ENCODE measurements at regions not wholly inside any gene's neighbourhood (a gene's known extent, or its start where the extent isn't known, plus 50 kb on each side); places are given as distances from the start of the nearest gene placed in this dataset.

DNA sequence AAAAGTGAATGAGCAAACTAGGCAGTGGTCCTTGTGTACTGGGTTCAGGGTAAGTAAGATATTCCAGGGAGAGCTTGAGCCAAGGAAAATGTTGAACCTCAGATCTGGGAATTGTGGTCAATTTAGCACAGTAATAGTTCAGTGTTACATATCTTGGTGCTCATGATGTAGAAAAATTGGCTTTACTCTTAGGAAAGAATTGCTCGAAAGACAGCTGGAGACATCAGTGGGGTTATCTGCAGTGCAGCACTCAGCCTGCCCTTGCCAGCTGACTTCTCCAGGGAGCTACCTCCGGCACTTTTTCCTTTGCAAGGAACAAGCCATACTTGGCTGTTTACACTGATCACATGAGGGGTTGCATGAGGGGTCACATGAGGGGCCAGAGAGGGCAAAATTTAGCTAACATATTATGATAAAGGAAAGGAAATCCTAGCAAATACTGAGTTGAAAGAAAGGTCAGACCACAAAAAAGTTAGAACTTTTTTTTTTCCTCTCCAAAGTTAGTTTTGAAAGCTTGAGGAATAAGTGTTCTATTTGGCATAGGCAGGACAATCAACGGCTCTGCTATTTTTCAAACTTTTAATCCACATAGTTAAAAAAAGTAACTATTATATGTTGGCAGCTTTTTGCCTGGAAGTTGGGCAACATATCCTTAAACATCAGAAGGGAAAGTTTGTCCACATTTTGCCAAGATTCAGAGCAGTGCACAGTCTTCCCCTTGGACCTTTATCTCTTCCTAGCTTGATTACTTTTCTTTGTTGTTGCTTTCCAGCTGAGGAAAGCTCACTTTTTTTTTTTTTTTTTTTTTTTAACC is 92.4 kb downstream of the COL6A6 start:
- no peak for DNase-seq
- no peaks in the 10 kb centered on the region for H3K36me3 ChIP-seq (replicated peaks)
- in situ Hi-C loops (cut with HindIII; ENCODE audit: low pct_ligation_motif_present, low sequenced_read_pairs) = no loop called here
- TF ChIP-seq, protein P1, sequence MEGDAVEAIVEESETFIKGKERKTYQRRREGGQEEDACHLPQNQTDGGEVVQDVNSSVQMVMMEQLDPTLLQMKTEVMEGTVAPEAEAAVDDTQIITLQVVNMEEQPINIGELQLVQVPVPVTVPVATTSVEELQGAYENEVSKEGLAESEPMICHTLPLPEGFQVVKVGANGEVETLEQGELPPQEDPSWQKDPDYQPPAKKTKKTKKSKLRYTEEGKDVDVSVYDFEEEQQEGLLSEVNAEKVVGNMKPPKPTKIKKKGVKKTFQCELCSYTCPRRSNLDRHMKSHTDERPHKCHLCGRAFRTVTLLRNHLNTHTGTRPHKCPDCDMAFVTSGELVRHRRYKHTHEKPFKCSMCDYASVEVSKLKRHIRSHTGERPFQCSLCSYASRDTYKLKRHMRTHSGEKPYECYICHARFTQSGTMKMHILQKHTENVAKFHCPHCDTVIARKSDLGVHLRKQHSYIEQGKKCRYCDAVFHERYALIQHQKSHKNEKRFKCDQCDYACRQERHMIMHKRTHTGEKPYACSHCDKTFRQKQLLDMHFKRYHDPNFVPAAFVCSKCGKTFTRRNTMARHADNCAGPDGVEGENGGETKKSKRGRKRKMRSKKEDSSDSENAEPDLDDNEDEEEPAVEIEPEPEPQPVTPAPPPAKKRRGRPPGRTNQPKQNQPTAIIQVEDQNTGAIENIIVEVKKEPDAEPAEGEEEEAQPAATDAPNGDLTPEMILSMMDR (IDR thresholded peaks at IDR 0.05; ENCODE audit: low read depth, low read length, missing control alignments) = no peak
- no peaks in the 10 kb centered on the region for H3K27me3 ChIP-seq (replicated peaks)
- no peak overlapping the region for H3K27ac ChIP-seq
- no peak overlapping the region for H3K4me3 ChIP-seq (ENCODE audit: low read depth, low read length)

- no peak for DNase-seq
- H3K4me3 ChIP-seq (ENCODE audit: low read depth, low read length) = no peak overlapping the region
- TF ChIP-seq, protein P1 (IDR thresholded peaks at IDR 0.05; ENCODE audit: low read depth, low read length, missing control alignments) = no peak
- no peaks in the 10 kb centered on the region for H3K27me3 ChIP-seq (replicated peaks)
- H3K36me3 ChIP-seq (replicated peaks) = no peaks in the 10 kb centered on the region
- in situ Hi-C loops (cut with HindIII; ENCODE audit: low pct_ligation_motif_present, low sequenced_read_pairs) = no loop called here
- H3K27ac ChIP-seq = no peak overlapping the region
These were observed 102.2 kb downstream of the COL6A6 start for GRCh38 chr3:130619196-130619595.

DNA sequence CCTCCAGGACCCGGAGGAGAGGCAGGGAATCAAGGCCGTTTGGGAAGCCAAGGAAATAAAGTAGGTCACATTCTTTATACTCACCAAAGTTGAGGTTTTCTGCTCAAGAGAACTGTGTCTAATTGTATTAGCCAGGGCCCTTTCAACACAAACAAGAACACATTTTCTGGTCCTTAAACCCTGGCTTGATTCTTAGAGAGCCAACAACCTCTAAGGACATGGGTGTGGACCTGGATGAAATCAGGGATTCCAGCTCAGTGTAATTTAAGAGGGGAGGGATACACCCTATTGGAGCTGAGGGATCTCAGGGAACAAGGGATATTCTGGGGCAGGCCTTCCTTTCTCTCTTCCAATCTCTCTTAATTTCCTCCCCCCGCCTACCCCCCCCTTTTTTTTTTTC is 104.8 kb downstream of the COL6A6 start:
- H3K27ac ChIP-seq = no peak overlapping the region
- H3K4me3 ChIP-seq (ENCODE audit: low read depth, low read length) = no peak overlapping the region
- H3K36me3 ChIP-seq (replicated peaks) = no peaks in the 10 kb centered on the region
- no peaks in the 10 kb centered on the region for H3K27me3 ChIP-seq (replicated peaks)
- no peak for DNase-seq
- TF ChIP-seq, protein P1 (IDR thresholded peaks at IDR 0.05; ENCODE audit: low read depth, low read length, missing control alignments) = no peak
- in situ Hi-C loops (cut with HindIII; ENCODE audit: low pct_ligation_motif_present, low sequenced_read_pairs) = no loop called here

- no peaks in the 10 kb centered on the region for H3K27me3 ChIP-seq (replicated peaks)
- TF ChIP-seq, protein P1 (IDR thresholded peaks at IDR 0.05; ENCODE audit: low read depth, low read length, missing control alignments) = no peak
- in situ Hi-C loops (cut with HindIII; ENCODE audit: low pct_ligation_motif_present, low sequenced_read_pairs) = no loop called here
- H3K4me3 ChIP-seq (ENCODE audit: low read depth, low read length) = no peak overlapping the region
- H3K36me3 ChIP-seq (replicated peaks) = no peaks in the 10 kb centered on the region
- no peak for DNase-seq
- H3K27ac ChIP-seq = no peak overlapping the region
These were observed 109.1 kb downstream of the COL6A6 start for GRCh38 chr3:130626049-130626448.

DNA sequence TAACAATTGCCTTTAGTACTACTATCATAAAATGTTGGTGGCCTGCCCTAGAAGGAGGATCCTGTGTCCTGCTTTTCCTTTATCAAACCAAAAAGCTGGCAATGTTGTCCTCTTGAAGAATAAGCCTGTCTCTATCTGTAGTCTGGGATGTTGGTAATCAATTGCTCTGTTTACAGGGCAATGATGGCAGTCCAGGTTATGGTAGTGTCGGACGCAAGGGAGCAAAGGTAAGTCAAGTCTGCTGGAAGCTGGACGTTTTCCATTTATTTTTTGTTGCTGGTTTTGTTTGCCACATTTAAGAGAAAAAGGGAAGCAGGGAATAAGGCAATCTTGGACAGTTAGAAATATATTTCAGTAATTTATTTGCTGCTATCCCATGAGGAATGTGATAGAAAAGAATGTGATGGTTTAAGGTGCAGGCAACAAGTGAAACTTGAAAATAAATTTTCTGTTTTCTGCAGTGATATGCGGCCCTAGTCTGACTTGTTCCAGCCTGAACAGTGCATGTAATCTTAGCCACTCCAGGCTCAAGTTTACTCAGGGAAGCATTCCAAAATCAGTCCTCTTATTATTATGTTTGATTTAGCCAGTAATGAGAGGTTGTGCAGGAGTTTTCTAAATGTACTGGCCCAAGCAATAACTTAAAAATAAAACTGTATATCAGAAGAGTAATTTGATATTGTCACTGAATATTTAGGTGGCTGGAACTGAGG is 110.3 kb downstream of the COL6A6 start:
- TF ChIP-seq, protein P1 (IDR thresholded peaks at IDR 0.05; ENCODE audit: low read depth, low read length, missing control alignments) = no peak
- in situ Hi-C loops (cut with HindIII; ENCODE audit: low pct_ligation_motif_present, low sequenced_read_pairs) = no loop called here

More for the DNA sequence above, 110.3 kb downstream of the COL6A6 start:
- Histone ChIP-seq H3K4me3 (ENCODE audit: low read depth, low read length) (no peak overlapping the region), H3K36me3 (replicated peaks) (no peaks in the 10 kb centered on the region), H3K27ac (no peak overlapping the region), H3K27me3 (replicated peaks) (no peaks in the 10 kb centered on the region)
- no peak for DNase-seq

Measured in brain microvascular endothelial cell (primary cell).